NT2/D1 (cell line): ENCODE measurements at regions not wholly inside any gene's neighbourhood (a gene's known extent, or its start where the extent isn't known, plus 50 kb on each side); places are given as distances from the start of the nearest gene placed in this dataset.

Source experiments
- DNase-seq: peaks from one replicate; pipeline ENCODE4 v3.0.0-alpha.2; 2011; ENCODE audit warnings: low read depth, low spot score
- H3K27me3 ChIP-seq: 2 replicates; pipeline ENCODE4 v1.6.0; 2011; ENCODE audit warnings: mild to moderate bottlenecking; ENCODE audit not compliant: insufficient read length, insufficient read depth
- H3K36me3 ChIP-seq: 2 replicates; pipeline ENCODE4 v1.6.1; 2011; ENCODE audit warnings: mild to moderate bottlenecking, low read length, mixed read lengths; ENCODE audit not compliant: insufficient read depth, insufficient read length
- H3K4me1 ChIP-seq: 2 replicates; pipeline ENCODE4 v1.5.1; 2011; ENCODE audit not compliant: insufficient read depth, insufficient read length
- H3K4me3 ChIP-seq: 2 replicates; pipeline ENCODE4 v1.5.1; 2011; ENCODE audit warnings: low read depth; ENCODE audit not compliant: insufficient read length
- H3K9ac ChIP-seq: 2 replicates; pipeline ENCODE4 v1.6.0; 2011; ENCODE audit warnings: low read depth; ENCODE audit not compliant: insufficient read length
- H3K9me3 ChIP-seq: 2 replicates; pipeline ENCODE4 v1.5.1; 2011; ENCODE audit warnings: mild to moderate bottlenecking, low read length; ENCODE audit not compliant: insufficient read depth
- SUZ12 ChIP-seq: IDR thresholded peaks from 2 replicates; pipeline ENCODE4 v1.6.1; 2011; ENCODE audit not compliant: insufficient read length, insufficient read depth; ENCODE audit errors: extremely low read depth
- YY1 ChIP-seq: IDR thresholded peaks from 2 replicates; pipeline ENCODE4 v1.6.1; 2011; ENCODE audit not compliant: insufficient read length, insufficient read depth
- ZNF274 ChIP-seq: IDR thresholded peaks from 2 replicates; pipeline ENCODE4 v1.6.1; 2011; ENCODE audit warnings: mild to moderate bottlenecking, low read depth, low read length

GRCh38 chr13:85589021-85589420 is 210.2 kb downstream of the SLITRK6 start:
- Histone ChIP-seq H3K4me1 (no peaks in the 10 kb centered on the region), H3K27me3 (no peaks in the 10 kb centered on the region), H3K4me3 (no peak overlapping the region), H3K9me3 (no peaks in the 10 kb centered on the region), H3K9ac (no peak overlapping the region), H3K36me3 (no peaks in the 10 kb centered on the region)
- no peak for DNase-seq
- TF ChIP-seq ZNF274 (no peak), YY1 (no peak), SUZ12 (no peak)

- no peaks in the 10 kb centered on the region for H3K36me3 ChIP-seq
- no peaks in the 10 kb centered on the region for H3K27me3 ChIP-seq
- H3K4me3 ChIP-seq: no peak overlapping the region
- no peaks in the 10 kb centered on the region for H3K4me1 ChIP-seq
- H3K9ac ChIP-seq: no peak overlapping the region
- no peak for DNase-seq
- TF ChIP-seq ZNF274 (no peak), YY1 (no peak), SUZ12 (no peak)
- no peaks in the 10 kb centered on the region for H3K9me3 ChIP-seq
These were observed 210.9 kb downstream of the SLITRK6 start for GRCh38 chr13:85588359-85588758.

GRCh38 chr13:85586856-85587255 is 212.4 kb downstream of the SLITRK6 start:
- TF ChIP-seq SUZ12: no peak
- no peak for TF ChIP-seq ZNF274
- no peak for TF ChIP-seq YY1
- H3K9ac ChIP-seq: no peak overlapping the region
- no peak for DNase-seq

DNA sequence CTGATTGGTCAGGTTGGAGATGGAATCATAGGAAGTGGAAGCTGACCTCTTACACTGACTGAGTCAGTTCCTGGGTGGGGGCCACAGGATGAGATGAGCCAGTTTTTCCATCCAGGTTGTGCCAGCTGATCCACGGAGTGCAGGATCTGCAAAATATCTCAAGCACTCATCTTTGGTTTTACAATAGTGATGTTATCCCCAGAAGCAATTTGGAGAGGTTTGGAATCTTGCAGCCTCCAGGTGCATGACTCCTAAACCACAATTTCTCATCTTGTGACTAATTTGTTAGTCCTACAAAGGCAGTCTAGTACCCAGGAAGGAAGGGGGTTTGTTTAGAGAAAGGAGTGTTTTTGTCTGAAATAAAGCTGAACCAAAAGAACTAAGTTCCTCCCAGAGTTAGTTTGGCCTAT is 212.8 kb downstream of the SLITRK6 start:
- no peak overlapping the region for H3K4me3 ChIP-seq
- no peaks in the 10 kb centered on the region for H3K9me3 ChIP-seq
- no peaks in the 10 kb centered on the region for H3K4me1 ChIP-seq
- H3K27me3 ChIP-seq: no peaks in the 10 kb centered on the region
- no peak overlapping the region for H3K9ac ChIP-seq
- TF ChIP-seq ZNF274 (no peak), SUZ12 (no peak), YY1 (no peak)
- no peaks in the 10 kb centered on the region for H3K36me3 ChIP-seq
- no peak for DNase-seq

More at GRCh38 chr13:85586856-85587255, 212.4 kb downstream of the SLITRK6 start:
- Histone ChIP-seq H3K4me3 (no peak overlapping the region), H3K9me3 (no peaks in the 10 kb centered on the region), H3K36me3 (no peaks in the 10 kb centered on the region), H3K4me1 (no peaks in the 10 kb centered on the region), H3K27me3 (no peaks in the 10 kb centered on the region)

- H3K4me3 ChIP-seq: no peak overlapping the region
- no peaks in the 10 kb centered on the region for H3K9me3 ChIP-seq
- no peak overlapping the region for H3K9ac ChIP-seq
- H3K27me3 ChIP-seq: no peaks in the 10 kb centered on the region
- DNase-seq: no peak
- TF ChIP-seq SUZ12 (no peak), YY1 (no peak), ZNF274 (no peak)
- H3K36me3 ChIP-seq: no peaks in the 10 kb centered on the region
- H3K4me1 ChIP-seq: no peaks in the 10 kb centered on the region
These were observed 216.3 kb downstream of the SLITRK6 start for GRCh38 chr13:85582890-85583289.

GRCh38 chr13:85575110-85575509 is 224.1 kb downstream of the SLITRK6 start:
- H3K4me1 ChIP-seq: no peaks in the 10 kb centered on the region
- no peak overlapping the region for H3K9ac ChIP-seq
- no peak overlapping the region for H3K4me3 ChIP-seq
- H3K36me3 ChIP-seq: no peaks in the 10 kb centered on the region
- H3K9me3 ChIP-seq: no peaks in the 10 kb centered on the region
- H3K27me3 ChIP-seq: no peaks in the 10 kb centered on the region
- DNase-seq: no peak
- TF ChIP-seq YY1: no peak

DNA sequence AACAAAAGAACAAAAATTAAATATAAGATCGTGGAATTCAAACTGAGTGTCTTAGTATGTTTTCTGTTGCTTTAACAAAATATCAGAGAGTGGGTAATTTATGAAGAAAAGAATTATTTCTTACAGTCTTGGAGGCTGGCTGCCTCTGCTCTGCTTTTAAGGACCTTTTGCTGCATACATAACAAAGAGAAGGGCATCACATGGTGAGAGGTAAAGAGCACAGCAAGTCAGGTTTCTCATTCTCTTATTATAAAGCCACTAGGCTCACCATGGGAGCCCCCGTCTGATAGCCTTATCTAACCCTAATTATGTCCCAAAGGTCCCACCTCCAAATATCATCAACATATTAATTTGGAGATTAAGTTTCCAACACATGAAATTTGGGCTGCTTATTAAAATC is 231.3 kb downstream of the SLITRK6 start:
- no peaks in the 10 kb centered on the region for H3K36me3 ChIP-seq
- no peaks in the 10 kb centered on the region for H3K4me1 ChIP-seq
- no peaks in the 10 kb centered on the region for H3K27me3 ChIP-seq
- no peak overlapping the region for H3K9ac ChIP-seq
- peak; percentile 27 for DNase-seq
- H3K4me3 ChIP-seq: no peak overlapping the region
- H3K9me3 ChIP-seq: no peaks in the 10 kb centered on the region
- TF ChIP-seq SUZ12 (no peak), ZNF274 (no peak), YY1 (no peak)

GRCh38 chr13:85565652-85566051 is 233.6 kb downstream of the SLITRK6 start:
- H3K27me3 ChIP-seq: no peaks in the 10 kb centered on the region
- H3K9ac ChIP-seq: no peak overlapping the region
- H3K4me3 ChIP-seq: no peak overlapping the region
- H3K4me1 ChIP-seq: no peaks in the 10 kb centered on the region
- H3K9me3 ChIP-seq: no peaks in the 10 kb centered on the region
- TF ChIP-seq YY1: no peak
- DNase-seq: no peak
- H3K36me3 ChIP-seq: no peaks in the 10 kb centered on the region
